SU-DHL-6 (cell line): ENCODE measurements at regions not wholly inside any gene's neighbourhood (a gene's known extent, or its start where the extent isn't known, plus 50 kb on each side); places are given as distances from the start of the nearest gene placed in this dataset.

Experiments
- EZH2phosphoT487 ChIP-seq: fragments of 200-600 bp; sonication (generic), shearing (Covaris generic); conservative IDR thresholded peaks from 2 replicates; pipeline ENCODE4 v1.6.1; 2018; ENCODE audit warnings: mild to moderate bottlenecking, antibody characterized with exemption, low read length, moderate library complexity, mixed read lengths
- TF ChIP-seq, protein P1 (sequence below): fragments of 200-600 bp; sonication (generic); IDR thresholded peaks from one replicate; pipeline ENCODE4 v1.5.1; 2017; ENCODE audit warnings: antibody characterized with exemption, mild to moderate bottlenecking, low read length, moderate library complexity; ENCODE audit not compliant: insufficient read depth, poor library complexity, severe bottlenecking

DNA sequence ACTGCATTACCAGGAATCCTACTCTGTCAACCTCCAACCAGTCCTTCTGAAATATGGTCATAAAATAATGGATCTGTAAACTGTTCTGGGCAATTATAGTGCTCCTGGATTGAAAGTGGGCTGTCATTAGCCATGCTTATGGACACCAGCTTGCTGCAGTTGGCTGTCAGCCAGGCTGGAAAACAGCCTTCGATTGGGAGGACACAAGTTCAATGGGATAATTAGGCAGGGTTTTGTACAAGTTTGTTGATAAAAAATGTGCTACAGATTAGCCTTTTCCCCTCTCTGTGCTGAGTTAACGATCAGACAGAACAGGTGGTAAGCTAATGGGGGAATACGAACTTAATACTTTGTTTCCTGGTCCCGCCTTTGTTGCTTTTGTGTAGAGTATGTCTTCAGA is 413.9 kb downstream of the DUSP10 start:
- TF ChIP-seq, protein P1, sequence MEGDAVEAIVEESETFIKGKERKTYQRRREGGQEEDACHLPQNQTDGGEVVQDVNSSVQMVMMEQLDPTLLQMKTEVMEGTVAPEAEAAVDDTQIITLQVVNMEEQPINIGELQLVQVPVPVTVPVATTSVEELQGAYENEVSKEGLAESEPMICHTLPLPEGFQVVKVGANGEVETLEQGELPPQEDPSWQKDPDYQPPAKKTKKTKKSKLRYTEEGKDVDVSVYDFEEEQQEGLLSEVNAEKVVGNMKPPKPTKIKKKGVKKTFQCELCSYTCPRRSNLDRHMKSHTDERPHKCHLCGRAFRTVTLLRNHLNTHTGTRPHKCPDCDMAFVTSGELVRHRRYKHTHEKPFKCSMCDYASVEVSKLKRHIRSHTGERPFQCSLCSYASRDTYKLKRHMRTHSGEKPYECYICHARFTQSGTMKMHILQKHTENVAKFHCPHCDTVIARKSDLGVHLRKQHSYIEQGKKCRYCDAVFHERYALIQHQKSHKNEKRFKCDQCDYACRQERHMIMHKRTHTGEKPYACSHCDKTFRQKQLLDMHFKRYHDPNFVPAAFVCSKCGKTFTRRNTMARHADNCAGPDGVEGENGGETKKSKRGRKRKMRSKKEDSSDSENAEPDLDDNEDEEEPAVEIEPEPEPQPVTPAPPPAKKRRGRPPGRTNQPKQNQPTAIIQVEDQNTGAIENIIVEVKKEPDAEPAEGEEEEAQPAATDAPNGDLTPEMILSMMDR: no peak
- TF ChIP-seq EZH2phosphoT487: no peak
